Suppressor macrophage (primary cell): ENCODE measurements at regions not wholly inside any gene's neighbourhood (a gene's known extent, or its start where the extent isn't known, plus 50 kb on each side); places are given as distances from the start of the nearest gene placed in this dataset.
"Not testable (repeated sequence)": the region's sequence is repeated elsewhere in the genome, so short reads cannot be mapped to it uniquely, and the experiment has no call there.

Experiments
- DNase-seq, 4 experiments: peaks; one replicate each; pipeline ENCODE4 v3.0.0-alpha.2; 2020 to 2022

DNA sequence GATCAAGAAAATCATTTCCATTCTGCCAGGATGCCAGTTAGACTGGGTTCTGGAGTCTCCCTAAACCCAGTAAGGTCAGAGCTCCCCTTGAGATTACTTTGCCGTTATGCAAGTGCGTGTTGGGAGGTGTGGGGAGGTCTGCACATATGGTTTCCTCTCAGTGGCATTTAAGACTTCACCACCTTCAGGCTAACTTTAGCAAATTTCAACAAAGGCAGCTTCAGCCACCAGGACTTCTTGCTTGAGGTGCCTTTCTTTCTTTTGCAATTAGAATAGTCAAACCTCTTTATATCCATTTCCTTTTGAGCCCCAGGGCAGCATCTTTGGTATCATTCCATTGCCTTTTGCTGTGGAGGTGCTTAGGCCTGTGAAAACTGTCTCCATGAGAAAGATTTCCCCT is 117.2 kb upstream of the CCND2 start:
- DNase-seq, result no peak

DNA sequence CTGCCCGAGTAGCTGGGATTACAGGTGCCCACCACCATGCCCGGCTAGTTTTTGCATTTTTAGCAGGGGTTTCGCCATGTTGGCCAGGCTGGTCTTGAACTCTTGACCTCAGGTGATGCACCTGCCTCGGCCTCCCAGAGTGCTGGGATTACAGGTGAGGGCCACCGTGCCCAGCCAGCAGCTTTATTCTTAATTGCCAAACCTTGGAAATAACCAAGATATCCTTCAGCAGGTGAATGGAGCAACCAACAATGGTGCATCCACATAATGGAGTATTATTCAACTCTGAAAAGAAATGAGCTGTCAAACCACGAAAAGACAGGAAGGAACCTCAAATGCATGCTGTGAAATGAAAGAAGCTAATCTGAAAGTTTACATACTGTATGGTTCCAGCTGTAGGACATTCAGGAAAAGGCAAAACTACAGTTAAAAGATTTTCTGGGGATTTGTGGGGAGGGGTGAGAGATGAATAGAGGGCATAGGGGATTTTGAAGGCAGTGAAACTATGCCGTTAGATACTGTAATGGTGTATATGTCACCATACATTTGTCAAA is 118.8 kb upstream of the CCND2 start:
- no peak for DNase-seq

DNA sequence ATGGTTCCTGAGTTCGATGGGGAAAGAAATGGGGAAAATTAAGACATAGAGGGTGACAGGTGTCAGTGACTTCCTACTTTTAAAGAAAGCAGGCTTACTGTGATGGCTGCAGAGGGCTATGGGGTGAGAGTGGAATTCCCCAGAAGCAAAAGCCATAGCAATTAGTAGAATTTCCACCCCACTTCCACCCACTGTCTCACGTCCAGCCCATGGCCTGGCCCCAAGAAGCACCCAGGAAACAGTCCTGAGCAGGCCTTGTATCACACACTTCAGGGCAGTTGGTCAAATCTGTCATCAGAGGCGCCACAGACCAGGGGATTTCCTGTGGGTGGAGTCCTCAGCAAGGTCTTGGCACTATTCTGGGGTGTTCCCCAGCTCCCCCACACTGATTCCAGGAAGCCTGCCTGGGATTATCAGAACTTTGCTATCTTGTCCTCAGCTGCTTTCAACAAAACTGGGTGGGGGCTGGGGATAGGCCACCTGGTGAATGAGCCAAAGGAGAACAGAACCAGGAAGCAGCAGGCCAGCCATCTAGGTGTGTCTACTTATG is 120.1 kb upstream of the CCND2 start:
- peak; percentile 50 to 73 (median 64) for DNase-seq

DNA sequence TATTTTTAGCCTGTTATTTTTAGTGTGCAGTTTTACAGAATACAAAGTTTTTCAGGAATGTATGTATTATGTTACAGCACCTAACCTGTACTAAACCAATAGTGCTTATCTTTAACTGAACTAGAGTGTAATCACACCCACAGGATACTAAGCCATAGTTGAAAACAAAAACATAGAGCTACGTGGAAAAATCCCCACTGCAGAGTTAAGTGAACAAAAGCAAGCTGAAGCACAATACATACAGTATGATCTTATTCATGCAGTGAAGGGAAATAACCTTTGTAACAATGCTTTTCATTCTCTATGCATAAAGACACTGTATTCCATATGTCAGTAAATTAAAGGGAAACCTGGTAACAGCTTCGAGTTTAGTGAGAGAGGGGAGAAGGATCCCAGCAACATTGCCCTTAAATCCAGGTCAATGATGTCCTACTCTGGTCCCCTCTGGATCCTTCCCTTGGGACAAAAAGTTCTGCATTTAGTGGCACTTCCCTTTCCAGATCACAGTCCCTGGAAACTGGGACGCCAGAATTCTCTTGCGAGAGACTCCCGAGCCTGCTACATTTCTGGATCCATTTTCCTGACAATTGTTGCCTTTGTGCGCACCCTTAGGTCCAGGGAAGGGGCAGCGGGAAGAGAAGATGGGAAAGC is 121.3 kb upstream of the CCND2 start:
- DNase-seq, result no peak

DNA sequence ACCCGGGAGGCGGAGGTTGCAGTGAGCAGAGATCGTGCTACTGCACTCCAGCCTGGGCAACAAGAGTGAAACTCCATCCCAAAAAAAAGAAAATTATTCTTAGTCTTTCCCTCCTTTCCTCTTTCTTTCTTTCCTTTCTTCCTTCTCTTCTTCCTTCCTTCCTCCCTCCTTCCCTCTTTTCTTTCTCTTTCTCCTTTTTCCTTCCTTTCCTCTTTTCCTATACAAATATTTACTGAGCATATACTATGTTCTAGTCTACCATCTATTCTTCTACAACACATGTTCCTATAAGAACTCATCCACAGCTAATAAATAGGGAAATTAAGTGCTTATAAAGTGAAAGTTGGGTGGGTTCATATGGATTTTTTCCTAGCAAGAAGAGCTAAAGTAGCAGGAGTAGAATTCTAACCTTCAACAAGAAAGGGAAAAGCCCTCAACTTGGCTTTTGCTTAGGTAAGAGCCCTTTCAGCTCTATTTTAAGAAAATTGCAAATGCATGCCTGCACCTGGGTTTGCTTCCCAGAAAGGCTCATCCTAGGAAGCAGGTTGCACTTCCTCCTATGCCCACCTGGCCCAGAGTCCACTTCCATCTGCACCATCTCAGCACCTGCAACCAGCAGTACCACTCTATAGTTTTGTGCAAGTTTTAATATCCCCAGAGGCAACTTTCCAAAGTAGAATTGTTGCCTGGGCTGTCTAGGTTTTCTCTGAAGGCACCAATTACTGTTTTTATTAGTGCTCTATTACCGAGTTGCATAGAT is 122.0 kb upstream of the CCND2 start:
- DNase-seq, result no peak

DNA sequence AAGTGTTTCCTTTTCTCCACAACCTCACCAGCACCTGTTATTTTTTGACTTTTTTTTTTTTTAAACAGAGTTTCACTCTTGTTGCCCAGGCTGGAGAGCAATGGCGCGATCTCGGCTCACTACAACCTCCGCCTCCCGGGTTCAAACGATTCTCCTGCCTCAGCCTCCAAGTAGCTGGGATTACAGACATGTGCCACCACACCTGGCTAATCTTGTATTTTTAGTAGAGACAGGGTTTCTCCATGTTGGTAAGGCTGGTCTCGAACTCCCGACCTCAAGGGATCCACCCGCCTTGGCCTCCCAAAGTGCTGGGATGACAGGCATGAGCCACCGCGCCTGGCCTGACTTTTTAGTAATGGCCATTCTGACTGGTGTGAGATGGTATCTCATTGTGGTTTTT is 123.2 kb upstream of the CCND2 start:
- DNase-seq, result not testable (repeated sequence)

DNA sequence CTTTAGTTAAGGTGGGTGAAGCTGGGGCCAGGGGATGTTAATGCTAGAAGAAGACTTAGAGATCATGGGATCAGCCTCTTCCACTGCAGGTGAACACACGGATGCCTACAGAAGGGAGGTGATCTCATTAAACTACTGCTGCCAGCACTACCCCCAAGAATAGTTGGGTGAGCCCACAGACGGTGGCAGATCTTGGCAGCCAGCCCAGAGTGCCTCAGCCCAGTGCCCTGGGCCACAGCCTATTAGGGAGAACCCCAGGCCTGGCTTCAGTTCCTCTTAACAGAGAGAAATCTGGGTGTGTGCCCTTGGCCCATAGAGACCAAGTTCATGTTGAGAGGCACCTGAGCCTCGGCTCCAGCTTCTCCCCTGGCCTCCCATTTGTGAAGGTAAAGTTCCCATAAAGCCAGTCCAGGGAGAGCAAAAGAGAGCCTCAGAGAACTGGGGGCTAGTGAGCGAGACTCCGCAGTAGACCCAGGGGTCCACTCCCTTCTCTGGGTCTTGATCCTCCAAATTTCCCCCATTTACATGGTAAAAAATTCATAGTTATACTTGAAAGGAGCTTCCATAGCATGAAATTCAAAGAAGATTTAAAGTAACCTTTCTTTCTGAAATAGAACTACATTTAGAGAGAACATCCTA is 125.0 kb upstream of the CCND2 start:
- DNase-seq, result peak; percentile 91 to 95 (median 93)

DNA sequence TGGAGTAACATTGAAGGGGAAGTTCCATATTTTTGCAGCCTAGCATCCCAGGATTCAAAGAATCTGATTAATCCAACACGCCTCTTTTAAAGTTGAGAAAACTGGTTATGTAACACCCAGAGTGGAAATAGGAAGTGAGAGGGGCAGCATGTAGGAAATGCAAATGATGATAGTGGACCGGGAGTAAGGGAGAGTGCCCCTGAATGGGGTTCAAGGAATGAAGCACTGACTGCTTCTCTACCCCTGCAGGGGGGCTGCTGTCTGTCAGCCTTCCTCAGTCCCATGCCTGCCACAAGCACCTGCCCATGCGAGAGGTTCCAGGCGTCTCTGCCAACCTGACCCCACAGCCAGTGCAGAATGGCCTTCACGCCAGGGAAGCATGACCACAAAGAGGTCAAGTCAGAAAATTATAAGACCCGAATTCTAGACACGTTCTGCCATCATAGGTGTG is 126.5 kb upstream of the CCND2 start:
- peak; percentile 48 to 86 (median 66) for DNase-seq

DNA sequence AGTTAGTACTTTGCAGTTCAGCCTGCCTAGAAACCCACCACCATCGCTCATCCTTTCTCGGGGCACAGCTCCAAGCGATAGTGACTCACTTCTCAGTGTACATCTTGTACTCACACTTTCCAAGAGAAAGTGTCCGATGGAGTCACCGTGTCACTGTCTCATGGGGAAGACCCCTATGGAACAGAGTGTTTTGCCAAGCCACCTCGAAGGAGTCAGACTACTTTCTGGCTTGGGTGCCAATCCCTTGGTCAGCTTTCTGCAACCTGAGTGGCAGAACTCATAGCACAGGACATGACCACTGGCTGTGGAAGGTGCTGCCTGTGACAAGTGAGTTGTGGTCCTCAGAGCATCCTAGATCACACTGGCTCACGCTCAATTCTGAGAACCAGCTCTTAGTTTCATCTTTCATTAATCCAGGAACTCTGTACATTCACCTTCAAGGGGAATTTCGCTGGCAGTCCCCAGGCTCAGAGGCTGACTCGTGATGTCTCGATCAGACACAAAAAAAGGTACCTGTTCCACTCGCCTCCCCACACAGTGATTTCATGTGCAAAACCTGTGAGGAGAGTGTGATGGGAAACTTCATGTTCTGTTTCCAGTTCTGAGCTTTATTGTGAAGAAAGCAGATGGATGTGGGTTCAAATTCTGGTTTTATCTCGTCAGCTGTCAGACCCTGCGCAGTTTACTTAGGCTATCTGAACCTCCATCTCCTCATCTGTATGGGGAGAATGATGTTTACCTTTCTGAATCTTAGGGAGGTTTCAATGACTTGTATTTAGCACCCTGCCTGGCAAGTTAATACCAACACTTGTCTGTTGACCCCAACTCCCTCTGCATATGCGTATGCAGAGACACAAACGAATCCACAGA is 127.3 kb upstream of the CCND2 start:
- DNase-seq, result no peak

DNA sequence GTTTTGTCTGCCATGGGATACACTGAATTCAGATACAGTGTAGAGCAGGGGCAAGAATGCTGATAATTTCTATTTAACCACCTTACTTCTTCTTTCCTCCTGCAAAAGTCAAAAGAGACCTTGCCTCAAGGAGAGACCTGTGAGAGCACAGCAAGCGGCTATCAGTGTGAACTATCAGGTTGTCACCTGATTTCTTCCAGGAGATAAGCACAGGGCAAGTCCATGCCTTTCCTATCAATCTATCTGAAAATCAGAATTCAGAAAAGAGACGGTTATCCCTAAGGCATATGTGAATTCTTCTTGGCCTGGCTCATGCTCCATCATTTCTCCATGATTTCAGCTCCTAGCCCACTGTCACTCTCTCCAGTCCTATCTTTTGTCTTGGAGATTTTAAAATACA is 128.9 kb upstream of the CCND2 start:
- DNase-seq, result no peak

DNA sequence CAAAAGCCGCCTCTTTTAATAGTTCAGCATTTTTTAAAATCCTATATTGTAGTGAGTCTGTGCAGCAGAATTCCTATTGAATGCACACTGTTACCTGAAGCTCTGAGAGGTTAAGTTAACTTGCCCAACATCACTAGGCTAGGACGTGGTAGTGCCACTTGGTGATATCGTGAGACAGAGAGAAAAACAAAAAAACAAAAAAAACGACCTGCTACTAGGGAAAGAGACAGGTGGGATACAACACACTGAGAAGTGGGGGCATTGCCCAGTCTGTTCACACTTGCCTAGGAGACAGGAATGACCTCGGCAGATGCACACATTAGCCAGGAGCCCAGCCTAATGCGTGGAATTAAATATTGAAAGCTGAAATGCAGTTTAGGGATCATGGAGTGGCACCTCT is 129.7 kb upstream of the CCND2 start:
- DNase-seq, result no peak

DNA sequence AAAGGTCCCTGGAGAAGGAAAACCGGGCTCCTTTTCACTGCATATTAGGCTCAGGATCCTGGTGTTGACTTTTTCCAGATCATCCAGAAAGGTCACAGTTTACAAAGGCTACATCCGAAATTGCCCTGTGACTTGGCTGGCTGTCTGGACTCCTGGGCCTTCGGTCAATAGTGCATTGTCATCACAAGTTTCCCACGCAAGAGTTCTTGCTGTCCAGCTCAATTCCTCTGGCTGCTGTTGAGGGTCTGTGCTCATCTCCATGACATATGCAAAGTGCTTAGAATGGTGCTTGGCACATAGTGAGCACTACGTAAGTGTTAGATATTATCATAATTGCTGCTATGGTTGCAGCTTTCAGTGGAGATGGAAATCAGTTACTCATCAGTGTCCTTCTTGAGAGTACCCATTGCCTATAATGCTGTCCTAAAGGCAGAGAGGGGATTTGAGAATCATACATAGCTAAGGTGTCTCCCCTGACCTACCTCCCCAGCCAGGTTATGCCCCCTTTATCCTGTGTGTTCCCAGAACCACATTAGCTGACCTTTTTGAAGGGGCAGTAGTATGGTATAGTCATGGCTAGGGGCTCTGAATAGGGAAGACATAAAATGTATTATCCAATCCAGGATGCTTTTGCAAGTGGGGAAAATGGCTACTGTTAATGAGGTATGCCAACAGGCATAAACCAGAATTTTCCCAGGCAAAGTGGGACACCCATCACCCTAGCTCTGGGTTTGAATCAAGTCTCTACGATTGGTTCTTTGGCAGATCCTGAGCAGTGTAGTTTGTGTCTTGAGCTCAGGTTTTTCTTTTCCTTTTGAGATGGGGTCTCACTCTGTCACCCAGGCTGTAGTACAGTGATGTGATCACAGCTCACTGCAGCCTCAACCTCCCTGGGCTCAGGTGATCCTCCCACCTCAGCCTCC is 132.0 kb upstream of the CCND2 start:
- no peak for DNase-seq

DNA sequence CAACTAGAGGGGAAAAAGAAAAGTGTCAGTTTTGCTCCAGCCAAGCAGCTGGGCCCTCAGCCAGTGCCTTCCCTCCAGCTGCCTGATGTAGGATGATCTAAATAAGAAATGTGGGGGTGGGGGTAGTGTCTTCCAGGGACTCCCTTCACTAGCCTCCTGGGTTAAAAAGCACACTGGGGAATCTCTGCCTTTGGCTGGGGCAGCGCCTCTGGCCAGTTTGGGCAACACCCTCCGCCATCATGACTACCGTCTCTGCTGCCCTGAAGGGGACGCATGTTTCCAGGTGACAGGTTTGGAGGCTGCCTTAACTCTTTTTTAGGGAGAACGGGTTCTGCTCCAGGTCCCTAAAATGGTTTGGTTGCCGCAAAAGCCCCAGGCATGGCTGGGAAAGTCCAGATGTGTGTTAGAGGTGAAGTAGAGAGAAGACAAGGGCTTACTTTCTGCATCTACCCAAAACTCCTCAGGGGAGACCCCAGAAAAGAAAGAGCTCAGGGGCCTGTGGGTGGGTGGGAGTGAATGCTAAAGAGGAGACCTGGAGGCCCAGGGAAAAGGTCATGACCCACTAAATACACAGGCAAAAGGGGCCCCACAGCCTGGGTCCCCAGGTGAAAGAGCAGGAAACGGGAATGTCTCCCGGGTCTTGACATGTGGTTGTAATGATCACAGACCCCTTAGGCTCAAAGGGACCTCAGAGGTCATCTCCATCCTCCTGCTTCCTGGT is 132.8 kb upstream of the CCND2 start:
- no peak for DNase-seq

DNA sequence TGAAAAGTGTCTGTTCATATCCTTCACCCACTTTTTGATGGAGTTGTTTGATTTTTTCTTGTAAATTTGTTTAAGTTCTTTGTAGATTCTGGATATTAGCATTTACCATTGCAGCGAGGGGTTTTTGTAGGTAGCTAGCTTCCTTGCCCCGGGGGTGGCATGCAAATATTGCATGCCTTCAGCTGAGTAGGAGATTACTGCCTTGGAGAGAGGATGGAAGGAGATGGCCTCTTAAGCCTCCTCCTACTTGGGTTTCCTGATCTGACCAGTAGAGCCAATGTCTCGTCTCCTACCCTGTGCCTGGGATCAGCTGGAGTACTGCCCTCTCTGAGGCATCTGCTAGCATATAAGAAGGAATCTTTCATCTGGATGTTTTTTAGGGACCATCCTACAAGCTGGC is 134.4 kb upstream of the CCND2 start:
- DNase-seq, result no peak

DNA sequence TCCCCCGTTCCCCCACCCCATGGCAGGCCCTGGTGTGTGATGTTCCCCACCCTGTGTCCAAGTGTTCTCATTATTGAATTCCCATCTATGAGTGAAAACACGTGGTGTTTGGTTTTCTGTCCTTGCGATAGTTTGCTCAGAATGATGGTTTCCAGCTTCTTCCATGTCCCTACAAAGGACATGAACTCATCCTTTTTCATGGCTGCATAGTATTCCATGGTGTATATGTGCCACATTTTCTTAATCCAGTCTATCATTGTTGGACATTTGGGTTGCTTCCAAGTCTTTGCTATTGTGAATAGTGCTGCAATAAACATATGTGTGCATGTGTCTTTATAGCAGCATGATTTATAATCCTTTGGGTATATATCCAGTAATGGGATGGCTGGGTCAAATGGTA is 135.0 kb upstream of the CCND2 start:
- not testable (repeated sequence) for DNase-seq

DNA sequence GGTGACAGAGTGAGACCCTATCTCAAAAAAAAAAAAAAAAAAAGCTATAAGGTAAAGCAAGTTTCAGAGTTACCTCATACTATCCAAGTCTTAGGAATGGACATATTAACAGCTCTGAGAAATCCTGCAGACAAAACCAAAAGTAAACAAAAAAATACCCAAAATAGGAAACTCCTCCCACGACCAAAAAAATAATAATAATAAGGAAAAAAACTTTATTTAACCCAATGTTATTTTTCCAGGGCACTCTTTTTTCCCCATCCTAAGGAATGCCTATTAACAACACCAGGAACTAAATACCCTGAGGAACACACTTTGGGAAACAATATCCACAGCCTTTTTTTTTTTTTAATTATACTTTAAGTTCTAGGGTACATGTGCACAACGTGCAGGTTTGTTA is 135.5 kb upstream of the CCND2 start:
- DNase-seq, result no peak

DNA sequence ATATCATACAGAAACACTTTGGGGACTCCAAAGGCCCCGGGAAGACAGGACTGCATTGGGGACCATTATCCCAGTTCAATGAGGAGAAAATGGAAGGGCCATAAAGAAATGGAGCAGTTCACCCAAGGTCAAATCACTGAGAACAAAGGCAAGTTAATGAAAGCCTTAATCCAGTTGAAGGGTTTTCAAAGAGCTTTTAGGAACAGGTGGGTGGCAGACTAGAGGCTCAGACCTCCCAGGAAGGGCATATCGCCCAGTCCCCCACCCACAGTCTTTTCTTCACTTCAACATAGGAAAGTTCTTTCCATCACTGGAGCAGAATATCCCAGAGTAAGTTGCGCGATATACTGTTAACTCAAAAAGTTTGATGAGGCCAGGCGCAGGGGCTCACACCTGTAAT is 136.1 kb upstream of the CCND2 start:
- DNase-seq, result no peak

DNA sequence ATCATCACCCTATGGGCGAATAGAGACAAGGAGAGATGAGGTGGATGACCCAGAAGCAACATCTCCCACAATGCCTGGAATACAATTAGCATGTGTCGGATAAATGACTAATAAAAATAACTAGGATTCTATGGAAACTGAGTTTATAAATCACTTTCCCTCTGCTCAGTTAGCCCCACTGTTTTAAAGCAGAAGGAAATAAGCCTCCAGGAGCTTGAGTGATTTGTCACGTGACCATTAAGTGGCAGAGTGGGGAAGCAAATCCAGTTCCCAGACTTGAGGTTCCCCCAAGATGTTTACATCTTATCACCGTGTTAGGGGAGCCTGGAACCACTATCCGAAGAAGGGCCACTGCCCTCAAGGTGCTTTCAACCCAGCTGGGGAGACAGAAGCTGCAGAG is 136.5 kb upstream of the CCND2 start:
- DNase-seq, result peak; percentile 23 to 78 (median 62)

DNA sequence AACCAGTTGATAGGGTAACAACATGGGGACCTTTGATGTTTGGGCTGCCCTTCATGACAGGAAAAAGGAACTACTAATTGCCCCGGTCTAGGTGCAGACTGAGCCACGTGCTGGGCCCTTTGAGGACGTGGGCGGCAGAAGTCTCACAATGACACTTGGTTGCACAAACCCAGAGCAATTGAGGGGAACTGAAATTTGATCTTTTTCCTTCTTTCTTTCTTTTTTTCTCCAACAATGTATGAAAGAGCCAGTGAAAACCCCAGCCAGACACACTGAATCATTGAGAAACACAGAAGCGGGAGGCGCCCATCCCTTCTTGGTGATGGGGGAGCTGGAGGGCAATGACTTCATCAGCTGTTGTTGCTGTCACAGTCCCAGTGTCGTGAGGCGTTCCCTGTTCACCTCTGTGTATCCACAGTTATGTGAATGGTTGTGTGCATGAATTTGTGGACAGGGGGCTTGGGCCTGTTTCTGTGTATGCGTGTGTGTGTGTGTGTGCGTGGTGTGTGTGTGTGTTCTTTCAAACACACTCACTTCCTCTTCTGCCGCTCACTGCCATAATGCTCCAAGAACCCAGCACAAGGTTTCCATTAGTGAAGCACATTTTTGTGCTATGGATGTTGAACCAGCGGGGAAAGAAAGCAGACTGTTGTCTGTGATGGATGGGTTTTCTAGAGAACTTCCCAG is 137.5 kb upstream of the CCND2 start:
- peak; percentile 84 to 94 (median 92) for DNase-seq
